ENCODE measurements at regions not wholly inside any gene's neighbourhood (a gene's known extent, or its start where the extent isn't known, plus 50 kb on each side); places are given as distances from the start of the nearest gene placed in this dataset.
"Not testable (repeated sequence)": the region's sequence is repeated elsewhere in the genome, so short reads cannot be mapped to it uniquely, and the experiment has no call there.

GRCh38 chr6:81876971-81877370 lies 124.5 kb upstream of the TENT5A start:
- in situ Hi-C loops (cut with MboI; ENCODE audit: low sequenced_read_pairs) = no loop called here

GRCh38 chr6:81875782-81876293 lies 123.4 kb upstream of the TENT5A start:
- in situ Hi-C loops (cut with MboI; ENCODE audit: low sequenced_read_pairs) = no loop called here

GRCh38 chr6:81869749-81870508 lies 117.4 kb upstream of the TENT5A start:
- in situ Hi-C loops (cut with MboI; ENCODE audit: low sequenced_read_pairs) = not testable (repeated sequence)

GRCh38 chr6:81865712-81866111 lies 113.2 kb upstream of the TENT5A start:
- in situ Hi-C loops (cut with MboI; ENCODE audit: low sequenced_read_pairs) = no loop called here

- in situ Hi-C loops (cut with MboI; ENCODE audit: low sequenced_read_pairs) = no loop called here
These were observed 111.6 kb upstream of the TENT5A start for GRCh38 chr6:81864124-81864523.

GRCh38 chr6:81863123-81863522 lies 110.6 kb upstream of the TENT5A start:
- in situ Hi-C loops (cut with MboI; ENCODE audit: low sequenced_read_pairs) = no loop called here

GRCh38 chr6:81861281-81861680 lies 108.8 kb upstream of the TENT5A start:
- in situ Hi-C loops (cut with MboI; ENCODE audit: low sequenced_read_pairs) = no loop called here

GRCh38 chr6:81859884-81860283 lies 107.4 kb upstream of the TENT5A start:
- in situ Hi-C loops (cut with MboI; ENCODE audit: low sequenced_read_pairs) = no loop called here

GRCh38 chr6:81857812-81858211 lies 105.3 kb upstream of the TENT5A start:
- in situ Hi-C loops (cut with MboI; ENCODE audit: low sequenced_read_pairs) = no loop called here

- in situ Hi-C loops (cut with MboI; ENCODE audit: low sequenced_read_pairs) = no loop called here
These were observed 104.4 kb upstream of the TENT5A start for GRCh38 chr6:81856872-81857271.

- in situ Hi-C loops (cut with MboI; ENCODE audit: low sequenced_read_pairs) = no loop called here
These were observed 102.0 kb upstream of the TENT5A start for GRCh38 chr6:81854474-81854873.

- in situ Hi-C loops (cut with MboI; ENCODE audit: low sequenced_read_pairs) = no loop called here
These were observed 101.5 kb upstream of the TENT5A start for GRCh38 chr6:81853975-81854374.

- in situ Hi-C loops (cut with MboI; ENCODE audit: low sequenced_read_pairs) = no loop called here
These were observed 96.8 kb upstream of the TENT5A start for GRCh38 chr6:81849248-81849647.

- in situ Hi-C loops (cut with MboI; ENCODE audit: low sequenced_read_pairs) = no loop called here
These were observed 95.4 kb upstream of the TENT5A start for GRCh38 chr6:81847866-81848265.

GRCh38 chr6:81844686-81845085 lies 92.2 kb upstream of the TENT5A start:
- in situ Hi-C loops (cut with MboI; ENCODE audit: low sequenced_read_pairs) = no loop called here

GRCh38 chr6:81843302-81843701 lies 90.8 kb upstream of the TENT5A start:
- in situ Hi-C loops (cut with MboI; ENCODE audit: low sequenced_read_pairs) = no loop called here

- in situ Hi-C loops (cut with MboI; ENCODE audit: low sequenced_read_pairs) = no loop called here
These were observed 89.8 kb upstream of the TENT5A start for GRCh38 chr6:81842254-81842653.

- in situ Hi-C loops (cut with MboI; ENCODE audit: low sequenced_read_pairs) = no loop called here
These were observed 86.4 kb upstream of the TENT5A start for GRCh38 chr6:81838724-81839426.

- in situ Hi-C loops (cut with MboI; ENCODE audit: low sequenced_read_pairs) = no loop called here
These were observed 85.5 kb upstream of the TENT5A start for GRCh38 chr6:81838031-81838430.

- in situ Hi-C loops (cut with MboI; ENCODE audit: low sequenced_read_pairs) = no loop called here
These were observed 81.7 kb upstream of the TENT5A start for GRCh38 chr6:81834141-81834681.

- in situ Hi-C loops (cut with MboI; ENCODE audit: low sequenced_read_pairs) = no loop called here
These were observed 79.8 kb upstream of the TENT5A start for GRCh38 chr6:81832304-81832703.

- in situ Hi-C loops (cut with MboI; ENCODE audit: low sequenced_read_pairs) = no loop called here
These were observed 78.8 kb upstream of the TENT5A start for GRCh38 chr6:81831274-81831673.

Data from HL-60/S4 (cell line).